ENCODE measurements at regions not wholly inside any gene's neighbourhood (a gene's known extent, or its start where the extent isn't known, plus 50 kb on each side); places are given as distances from the start of the nearest gene placed in this dataset.
A peak's percentile ranks its signal among the peaks of the same experiment; 100 is the strongest.
"Not testable (repeated sequence)": the region's sequence is repeated elsewhere in the genome, so short reads cannot be mapped to it uniquely, and the experiment has no call there.

GRCh38 chr20:43837856-43838702 is 76.6 kb upstream of the TOX2 start:
- no peak for DNase-seq (ENCODE audit: low read depth in 3 of 3)

GRCh38 chr20:43836790-43837189 is 77.9 kb upstream of the TOX2 start:
- no peak for DNase-seq (ENCODE audit: low read depth in 3 of 3)

DNA sequence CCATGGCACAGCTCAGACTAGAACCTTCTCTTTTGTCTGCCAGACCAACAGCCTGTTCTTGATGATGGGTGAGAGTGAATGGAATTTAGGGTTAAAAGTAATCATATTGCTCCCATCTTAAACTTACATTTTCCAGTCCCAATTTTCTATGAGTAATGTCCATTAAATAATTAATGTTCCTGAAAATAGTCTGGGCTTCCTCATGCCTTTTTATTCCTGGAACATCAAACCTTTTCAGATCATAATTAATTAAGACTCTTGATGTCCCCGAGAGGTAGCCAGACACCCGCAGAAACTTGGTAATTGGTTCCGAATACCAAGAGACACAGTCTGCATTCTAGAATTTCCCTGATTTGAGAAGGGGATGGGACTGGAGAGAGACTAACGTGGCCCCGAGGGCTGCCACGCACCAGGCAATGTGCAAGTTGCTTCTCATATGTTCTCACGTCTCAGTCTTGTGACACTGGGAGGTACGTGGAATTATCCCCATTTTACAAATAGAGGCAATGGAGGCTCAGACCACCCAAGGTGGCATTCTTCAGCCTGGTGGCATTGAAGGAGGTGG is 78.6 kb upstream of the TOX2 start:
- no peak for DNase-seq (ENCODE audit: low read depth in 3 of 3)

- DNase-seq (ENCODE audit: low read depth in 3 of 3) = no peak
These were observed 80.9 kb upstream of the TOX2 start for GRCh38 chr20:43833511-43834395.

GRCh38 chr20:43832961-43833360 is 81.7 kb upstream of the TOX2 start:
- DNase-seq (ENCODE audit: low read depth in 3 of 3) = no peak

GRCh38 chr20:43832096-43832816 is 82.4 kb upstream of the TOX2 start:
- DNase-seq (ENCODE audit: low read depth in 3 of 3) = no peak

DNA sequence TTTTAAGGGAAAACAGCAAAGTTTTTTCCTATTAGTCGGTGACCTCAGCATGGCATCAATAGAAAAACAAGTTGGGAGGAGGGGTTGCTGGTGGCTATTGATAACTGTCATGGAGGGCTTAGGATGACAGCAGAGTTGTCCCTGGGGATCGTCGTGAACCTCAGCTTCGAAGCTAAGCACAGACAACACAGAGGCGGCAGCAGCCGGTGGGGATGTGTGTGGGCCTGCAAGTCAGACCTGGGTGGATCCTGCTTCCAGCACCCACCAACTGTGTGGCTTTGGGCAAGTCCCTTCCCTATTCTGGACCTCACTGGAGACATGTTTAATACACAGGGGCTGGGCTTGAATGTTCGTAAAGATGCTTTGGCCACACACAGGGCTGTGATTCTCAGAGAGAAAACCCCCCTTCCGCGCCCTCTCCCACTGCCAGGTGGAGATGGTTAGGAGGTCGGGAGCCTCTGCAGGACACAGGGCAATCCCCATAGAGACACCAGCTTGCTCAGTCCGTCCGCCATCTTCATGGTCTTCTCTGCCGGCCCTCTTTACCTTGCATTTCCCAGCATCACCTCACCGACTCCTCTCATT is 83.1 kb upstream of the TOX2 start:
- no peak for DNase-seq (ENCODE audit: low read depth in 3 of 3)

DNA sequence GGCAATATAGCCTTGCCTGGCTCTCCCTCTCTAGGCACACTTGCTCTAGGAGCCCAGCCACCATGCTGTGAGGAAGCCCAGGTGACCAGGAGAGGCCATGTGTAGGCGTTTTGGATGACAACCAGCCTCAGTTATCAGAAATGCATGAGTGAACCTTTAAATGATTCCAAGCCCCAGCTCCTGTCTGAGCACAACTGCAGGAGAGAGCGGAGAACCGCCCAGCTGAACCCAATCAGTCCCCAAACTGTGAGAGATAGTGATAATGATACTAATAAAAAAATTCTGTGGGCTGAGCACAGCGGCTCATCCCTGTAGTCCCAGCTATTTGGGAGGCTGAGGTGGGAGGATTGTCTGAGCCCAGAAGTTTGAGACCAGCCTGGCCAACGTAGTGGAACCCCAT is 83.8 kb upstream of the TOX2 start:
- DNase-seq (ENCODE audit: low read depth in 3 of 3) = no peak

GRCh38 chr20:43829951-43830690 is 84.5 kb upstream of the TOX2 start:
- no peak for DNase-seq (ENCODE audit: low read depth in 3 of 3)

DNA sequence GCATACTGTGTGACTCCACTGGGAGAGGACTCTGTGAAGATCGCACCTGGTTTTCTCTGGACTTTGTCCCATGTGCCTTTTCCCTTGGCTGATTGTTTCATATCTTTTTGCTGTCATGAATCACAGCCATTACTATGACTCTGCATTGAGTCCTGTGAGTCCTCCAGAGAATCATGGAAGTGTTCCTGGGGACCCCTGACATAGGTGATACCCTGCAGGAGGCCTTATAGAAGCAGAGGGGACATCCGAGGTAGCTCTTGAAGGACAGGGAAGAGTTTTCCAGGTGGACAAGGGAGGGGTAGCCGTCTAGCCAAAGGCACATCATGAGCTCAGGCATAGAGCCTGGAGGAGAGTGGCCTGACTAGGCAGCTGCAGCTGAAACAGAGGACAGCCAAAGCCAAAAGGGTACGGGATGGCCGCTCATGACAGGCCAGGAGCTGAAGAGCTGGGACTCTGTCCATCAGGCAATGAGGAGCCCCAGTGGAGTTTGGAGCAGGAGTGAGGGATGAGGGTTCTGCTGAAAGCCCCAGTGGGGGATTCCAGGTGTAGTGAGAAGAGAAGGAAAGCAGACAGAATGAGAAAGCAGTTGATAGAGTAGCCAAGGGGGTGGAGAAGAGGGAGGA is 86.6 kb upstream of the TOX2 start:
- DNase-seq (ENCODE audit: low read depth in 3 of 3) = no peak

DNA sequence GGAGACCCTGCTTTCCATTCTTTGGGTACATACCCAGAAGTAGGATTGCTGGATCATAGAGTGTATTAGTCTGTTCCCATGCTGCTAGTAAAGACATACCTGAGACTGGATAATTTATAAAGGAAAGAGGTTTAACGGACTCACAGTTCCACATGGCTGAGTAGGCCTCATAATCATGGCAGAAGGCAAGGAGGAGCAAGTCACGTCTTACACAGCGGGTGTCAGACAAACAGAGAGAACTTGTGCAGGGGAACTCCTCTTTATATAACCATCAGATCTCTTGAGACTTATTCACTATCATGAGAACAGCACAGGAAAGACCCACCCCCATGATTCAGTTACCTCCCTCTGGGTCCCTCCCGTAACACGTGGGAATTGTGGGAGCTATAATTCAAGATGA is 87.7 kb upstream of the TOX2 start:
- DNase-seq (ENCODE audit: low read depth in 3 of 3) = not testable (repeated sequence)

GRCh38 chr20:43825581-43825980 is 89.1 kb upstream of the TOX2 start:
- DNase-seq (ENCODE audit: low read depth in 3 of 3) = no peak

GRCh38 chr20:43825051-43825402 is 89.6 kb upstream of the TOX2 start:
- DNase-seq (ENCODE audit: low read depth in 3 of 3) = no peak

DNA sequence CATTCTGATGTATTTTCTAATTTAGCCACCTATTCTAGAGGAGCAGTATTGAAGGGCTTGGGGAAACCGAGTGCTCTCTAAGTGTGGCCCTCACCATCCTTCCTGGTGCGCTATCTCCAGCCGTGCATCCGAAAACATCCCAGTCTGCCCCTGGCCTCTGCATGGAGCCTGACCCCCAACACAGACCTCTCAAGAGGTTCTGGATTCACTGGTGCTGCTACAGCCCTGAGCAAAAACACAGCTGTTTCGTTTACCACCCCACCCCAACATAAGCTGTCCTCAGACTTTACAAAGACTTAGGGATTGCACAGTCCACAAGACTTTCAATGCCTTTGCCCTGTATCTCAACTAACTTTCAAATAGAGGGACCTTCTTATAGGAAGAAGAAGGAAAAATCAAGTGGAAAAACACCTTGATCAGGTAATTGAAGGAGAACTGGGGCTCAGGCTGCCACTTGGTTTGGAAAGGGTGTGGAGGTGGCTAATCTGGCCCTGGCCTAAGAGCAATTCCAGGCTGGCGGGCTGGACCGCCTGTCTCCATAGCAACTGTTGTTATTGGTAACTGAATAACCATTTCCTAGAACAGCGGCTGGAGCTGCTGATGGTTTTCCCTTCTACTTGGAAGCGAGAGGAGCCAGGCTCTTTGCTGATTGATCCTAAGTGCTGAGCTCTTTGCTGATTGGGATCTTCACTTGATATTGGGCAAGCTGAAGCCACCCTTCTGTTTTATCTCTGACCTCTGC is 90.2 kb upstream of the TOX2 start:
- DNase-seq (ENCODE audit: low read depth in 3 of 3) = no peak

DNA sequence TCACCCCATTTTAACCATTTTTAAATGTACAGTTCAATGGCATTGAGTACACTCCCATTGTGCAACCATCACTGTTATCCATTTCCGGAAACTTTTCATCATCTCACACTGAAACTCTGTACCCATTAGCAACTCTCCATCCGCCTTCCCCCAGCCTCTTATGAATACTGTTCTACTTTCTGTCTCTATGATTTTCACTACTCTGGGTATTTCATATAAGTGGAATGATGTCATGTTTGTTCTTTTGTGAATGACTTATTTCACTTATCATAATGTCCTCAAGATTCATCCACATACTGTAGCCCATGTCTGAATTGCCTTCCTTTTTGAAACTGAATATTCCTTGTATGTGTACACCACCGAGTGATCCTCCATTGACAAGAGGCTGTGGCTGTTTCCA is 92.9 kb upstream of the TOX2 start:
- DNase-seq (ENCODE audit: low read depth in 3 of 3) = peak in 1 of 3 experiments; percentile 16

DNA sequence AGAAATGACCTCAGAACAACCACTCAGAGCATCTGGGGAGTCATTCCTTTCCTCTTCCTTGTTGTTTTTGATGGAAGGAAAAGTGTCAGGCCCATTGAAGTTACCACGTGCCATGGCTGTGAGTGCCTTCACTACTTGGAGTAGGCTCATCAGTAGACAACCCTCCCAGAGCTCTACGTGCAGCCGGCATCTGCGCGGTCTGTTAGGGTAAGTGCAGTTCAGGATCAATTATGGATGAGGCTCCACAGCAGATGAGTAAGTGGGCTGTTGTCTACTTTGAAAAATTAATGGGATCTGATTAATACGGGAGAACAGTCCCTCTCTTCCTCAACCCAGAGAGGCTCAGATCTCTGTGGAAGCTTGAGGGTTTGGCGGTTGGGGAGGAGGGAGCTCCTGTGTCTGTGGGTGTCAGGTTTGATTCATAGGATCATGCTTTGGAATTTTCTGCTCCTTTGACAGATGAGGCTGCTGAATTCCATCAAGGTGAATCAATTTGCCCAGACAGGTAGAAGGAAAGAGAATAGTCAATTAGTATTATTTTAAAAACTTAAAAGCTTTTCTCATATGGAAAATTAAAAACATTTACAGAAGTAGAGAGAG is 93.8 kb upstream of the TOX2 start:
- no peak for DNase-seq (ENCODE audit: low read depth in 3 of 3)

GRCh38 chr20:43812216-43812615 is 85.4 kb upstream of the GTSF1L start:
- DNase-seq (ENCODE audit: low read depth in 3 of 3) = no peak

DNA sequence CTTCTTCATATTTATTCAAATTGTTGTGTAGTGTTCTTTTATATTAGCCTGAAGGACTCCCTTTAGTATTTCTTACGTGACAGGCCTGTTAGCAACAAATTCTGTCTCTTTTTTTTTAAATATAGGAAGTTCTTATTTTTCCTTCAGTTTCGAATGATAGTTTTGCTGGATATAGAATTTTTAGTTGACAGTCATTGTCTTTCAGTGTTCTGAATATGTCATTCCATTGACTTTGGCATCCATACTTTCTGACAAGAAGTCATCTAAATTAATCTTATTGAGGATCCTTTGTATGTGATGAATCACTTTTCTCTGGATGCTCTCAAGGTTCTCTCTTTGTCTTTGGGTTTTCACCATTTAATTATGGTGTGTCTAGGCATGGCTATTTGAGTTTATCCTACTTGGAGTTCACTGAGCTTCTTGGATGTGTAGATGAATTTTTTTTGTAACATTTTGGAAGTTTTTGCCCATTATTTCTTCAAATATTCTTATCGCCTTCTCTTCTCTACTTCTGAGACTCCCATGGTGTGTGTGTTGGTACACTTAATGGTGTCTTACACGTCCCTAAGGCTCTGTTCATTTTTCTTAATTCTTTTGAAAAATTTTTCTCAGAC is 82.5 kb upstream of the GTSF1L start:
- no peak for DNase-seq (ENCODE audit: low read depth in 3 of 3)

DNA sequence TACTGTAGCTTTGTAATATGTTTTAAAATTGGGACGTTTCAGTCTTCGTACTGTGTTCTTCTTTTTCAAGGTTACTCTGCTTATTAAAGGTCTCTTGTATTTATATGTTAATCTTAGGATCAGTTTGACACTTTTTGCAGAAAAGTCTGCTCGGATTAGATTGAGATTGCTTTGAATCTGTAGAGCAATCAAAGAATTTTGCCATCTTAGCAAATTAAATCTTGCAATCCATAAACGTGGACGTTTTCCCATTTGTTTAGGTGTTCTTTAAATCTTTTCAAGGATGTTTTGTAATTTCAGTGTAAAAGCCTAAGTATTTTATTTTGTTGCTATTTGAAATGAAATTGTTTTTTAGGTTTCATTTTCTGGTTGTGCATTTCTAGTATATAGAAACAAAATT is 78.0 kb upstream of the GTSF1L start:
- no peak for DNase-seq (ENCODE audit: low read depth in 3 of 3)
